MM.1S (cell line): ENCODE measurements at regions not wholly inside any gene's neighbourhood (a gene's known extent, or its start where the extent isn't known, plus 50 kb on each side); places are given as distances from the start of the nearest gene placed in this dataset.

ENCODE experiments used
- DNase-seq: peaks from one replicate; pipeline ENCODE4 v3.0.0-alpha.2; 2015
- H2AFZ ChIP-seq: fragments of 300-600 bp; sonication (generic); 2 replicates; pipeline ENCODE4 v1.6.0; 2016; ENCODE audit warnings: antibody characterized with exemption, low read length
- H3F3A ChIP-seq: fragments of 300-600 bp; sonication (generic); 2 replicates; pipeline ENCODE4 v1.6.1; 2016; ENCODE audit warnings: mild to moderate bottlenecking, antibody characterized with exemption, low read length, moderate library complexity, mixed read lengths; ENCODE audit not compliant: insufficient read depth
- H3K27ac ChIP-seq: fragments of 300-600 bp; sonication (generic); 2 replicates; pipeline ENCODE4 v1.5.1; 2016; ENCODE audit warnings: mild to moderate bottlenecking, low read length
- H3K27me3 ChIP-seq: fragments of 300-600 bp; sonication (generic); replicated peaks from 2 replicates; pipeline ENCODE4 v1.6.0; 2016; ENCODE audit warnings: low read length; ENCODE audit not compliant: insufficient read depth
- H3K36me3 ChIP-seq: fragments of 300-600 bp; sonication (generic); replicated peaks from 2 replicates; pipeline ENCODE4 v1.6.1; 2016; ENCODE audit warnings: mild to moderate bottlenecking, low read length, mixed read lengths; ENCODE audit not compliant: insufficient read depth
- H3K4me1 ChIP-seq: fragments of 300-600 bp; sonication (generic); 2 replicates; pipeline ENCODE4 v1.6.1; 2016; ENCODE audit warnings: low read length, mixed read lengths
- H3K4me2 ChIP-seq: fragments of 300-600 bp; sonication (generic); 2 replicates; pipeline ENCODE4 v1.6.0; 2016; ENCODE audit warnings: low read depth, low read length
- H3K4me3 ChIP-seq: fragments of 300-600 bp; sonication (generic); 2 replicates; pipeline ENCODE4 v1.5.1; 2016; ENCODE audit warnings: low read length, mixed read lengths
- H3K79me2 ChIP-seq: fragments of 300-600 bp; sonication (generic); 2 replicates; pipeline ENCODE4 v1.6.1; 2016; ENCODE audit warnings: mixed run types, low read length, mixed read lengths
- H3K9ac ChIP-seq: fragments of 300-600 bp; sonication (generic); 2 replicates; pipeline ENCODE4 v1.6.1; 2016; ENCODE audit warnings: low read length, mixed read lengths
- H3K9me2 ChIP-seq: fragments of 300-600 bp; sonication (generic); replicated peaks from 2 replicates; pipeline ENCODE4 v1.6.1; 2016; ENCODE audit warnings: mild to moderate bottlenecking, low read length, mixed read lengths; ENCODE audit not compliant: insufficient read depth
- H3K9me3 ChIP-seq: fragments of 300-600 bp; sonication (generic); replicated peaks from 2 replicates; pipeline ENCODE4 v1.6.1; 2016; ENCODE audit warnings: mild to moderate bottlenecking, low read length, mixed read lengths; ENCODE audit not compliant: insufficient read depth
- H4K20me1 ChIP-seq: fragments of 300-600 bp; sonication (generic); 2 replicates; pipeline ENCODE4 v1.6.1; 2016; ENCODE audit warnings: mild to moderate bottlenecking, low read length, moderate library complexity, mixed read lengths; ENCODE audit not compliant: insufficient read depth
- CTCF ChIP-seq: fragments of 300-600 bp; sonication (generic); IDR thresholded peaks from 2 replicates; pipeline ENCODE4 v1.5.1; 2016; ENCODE audit warnings: antibody characterized with exemption, low read length, mixed read lengths
- EZH2 ChIP-seq: fragments of 300-600 bp; sonication (generic); optimal IDR thresholded peaks from 2 replicates; pipeline ENCODE3; 2017; ENCODE audit warnings: low read depth, mild to moderate bottlenecking, antibody characterized with exemption, low read length, mixed read lengths
- EZH2phosphoT487 ChIP-seq: fragments of 300-600 bp; sonication (generic); IDR thresholded peaks from 2 replicates; pipeline ENCODE4 v1.6.1; 2018; ENCODE audit warnings: antibody characterized with exemption, low read length

- DNase-seq, result no peak
- H3K27me3 ChIP-seq, result no peaks in the 10 kb centered on the region
- H3K36me3 ChIP-seq, result no peaks in the 10 kb centered on the region
- no peak overlapping the region for H3K4me2 ChIP-seq
- H3K9ac ChIP-seq, result no peak overlapping the region
- TF ChIP-seq CTCF (no peak), EZH2phosphoT487 (no peak), EZH2 (no peak)
- no peaks in the 10 kb centered on the region for H3F3A ChIP-seq
- no peak overlapping the region for H3K27ac ChIP-seq
- H3K4me3 ChIP-seq, result no peak overlapping the region
- no peaks in the 10 kb centered on the region for H4K20me1 ChIP-seq
- no peaks in the 10 kb centered on the region for H3K4me1 ChIP-seq
- no peak overlapping the region for H2AFZ ChIP-seq
- no peaks in the 10 kb centered on the region for H3K79me2 ChIP-seq
- no peaks in the 10 kb centered on the region for H3K9me2 ChIP-seq
- H3K9me3 ChIP-seq, result no peaks in the 10 kb centered on the region
These were observed 134.1 kb upstream of the SATB2 start for GRCh38 chr2:199591826-199592225.

GRCh38 chr2:199590321-199591203 is 132.8 kb upstream of the SATB2 start:
- H3K9ac ChIP-seq, result no peak overlapping the region
- no peak overlapping the region for H3K4me3 ChIP-seq
- H3F3A ChIP-seq, result no peaks in the 10 kb centered on the region
- no peaks in the 10 kb centered on the region for H3K9me2 ChIP-seq
- no peak overlapping the region for H3K4me2 ChIP-seq
- no peak overlapping the region for H3K27ac ChIP-seq
- no peaks in the 10 kb centered on the region for H3K36me3 ChIP-seq
- no peaks in the 10 kb centered on the region for H3K27me3 ChIP-seq
- H4K20me1 ChIP-seq, result no peaks in the 10 kb centered on the region
- H2AFZ ChIP-seq, result no peak overlapping the region
- no peaks in the 10 kb centered on the region for H3K4me1 ChIP-seq
- no peak for DNase-seq
- TF ChIP-seq EZH2phosphoT487 (no peak), EZH2 (no peak), CTCF (no peak)
- no peaks in the 10 kb centered on the region for H3K9me3 ChIP-seq
- no peaks in the 10 kb centered on the region for H3K79me2 ChIP-seq

- Histone ChIP-seq H3K27me3 (no peaks in the 10 kb centered on the region), H3K9ac (no peak overlapping the region), H3K4me1 (no peaks in the 10 kb centered on the region), H3K27ac (no peak overlapping the region), H2AFZ (no peak overlapping the region), H3K4me3 (no peak overlapping the region), H4K20me1 (no peaks in the 10 kb centered on the region), H3F3A (no peaks in the 10 kb centered on the region), H3K9me2 (no peaks in the 10 kb centered on the region), H3K9me3 (no peaks in the 10 kb centered on the region), H3K79me2 (no peaks in the 10 kb centered on the region), H3K36me3 (no peaks in the 10 kb centered on the region), H3K4me2 (no peak overlapping the region)
- TF ChIP-seq CTCF (no peak), EZH2 (no peak), EZH2phosphoT487 (no peak)
- no peak for DNase-seq
These were observed 131.6 kb upstream of the SATB2 start for GRCh38 chr2:199589306-199589705.
